ENCODE measurements at regions not wholly inside any gene's neighbourhood (a gene's known extent, or its start where the extent isn't known, plus 50 kb on each side); places are given as distances from the start of the nearest gene placed in this dataset.

- no peak for FAIRE-seq
Measured at GRCh38 chr5:128736553-128736952, 198.5 kb upstream of the FBN2 start.

GRCh38 chr5:128749136-128749898 is 211.3 kb upstream of the FBN2 start:
- FAIRE-seq, result no peak

DNA sequence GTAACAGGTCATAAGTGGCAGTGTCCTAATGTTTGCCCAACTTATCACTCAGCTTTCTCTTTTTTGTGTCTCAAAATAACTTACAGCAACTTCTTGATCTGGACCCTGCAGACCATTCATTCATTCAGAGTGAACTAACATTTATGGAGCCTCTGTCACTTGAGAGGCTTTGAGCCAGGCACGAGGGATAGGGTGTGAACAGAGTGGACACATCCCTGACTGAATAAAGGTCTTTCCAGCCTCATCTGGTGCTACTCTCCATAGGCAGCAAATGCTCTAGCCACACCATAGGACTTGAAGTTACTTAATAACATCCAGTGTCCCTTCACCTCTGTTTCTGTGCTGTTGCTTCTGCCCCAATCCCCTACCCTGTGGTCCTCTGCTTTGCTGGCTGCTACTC is 212.1 kb upstream of the FBN2 start:
- FAIRE-seq, result no peak

DNA sequence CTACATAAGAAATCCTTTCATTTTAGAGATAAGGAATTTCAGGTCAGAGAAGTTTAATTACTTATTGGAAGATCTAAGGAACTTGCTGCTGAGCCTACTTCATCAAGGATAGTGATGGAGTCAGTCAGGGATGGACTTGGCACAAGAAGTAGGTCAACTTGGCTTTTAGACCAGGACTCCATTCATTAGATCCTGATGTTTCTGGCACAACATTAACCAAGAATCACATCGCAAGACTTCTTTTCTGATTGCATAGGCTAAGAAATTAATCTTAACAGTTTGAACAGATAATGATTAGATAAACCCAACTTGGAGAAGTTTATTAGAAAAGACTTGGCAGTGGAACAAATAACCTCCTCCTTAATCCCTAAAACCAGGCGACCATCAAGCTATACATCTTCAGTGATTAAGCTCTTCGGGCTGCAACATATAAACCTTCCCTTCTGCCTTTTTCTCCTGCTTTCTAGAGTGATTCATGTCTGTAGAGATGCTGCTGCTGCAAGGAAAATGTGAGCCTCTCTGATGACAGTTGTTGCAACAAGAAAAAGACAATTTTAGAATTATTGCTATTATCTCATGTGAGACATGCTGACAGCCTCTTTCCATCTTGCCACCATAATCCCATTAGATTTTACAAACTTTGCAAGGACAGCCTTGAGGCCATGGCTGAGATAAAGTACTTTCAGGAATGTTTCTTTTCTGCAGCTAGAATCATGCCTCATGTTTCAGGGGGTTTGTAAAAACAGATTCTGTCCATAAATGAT is 207.9 kb upstream of the SLC27A6 start:
- no peak for FAIRE-seq

DNA sequence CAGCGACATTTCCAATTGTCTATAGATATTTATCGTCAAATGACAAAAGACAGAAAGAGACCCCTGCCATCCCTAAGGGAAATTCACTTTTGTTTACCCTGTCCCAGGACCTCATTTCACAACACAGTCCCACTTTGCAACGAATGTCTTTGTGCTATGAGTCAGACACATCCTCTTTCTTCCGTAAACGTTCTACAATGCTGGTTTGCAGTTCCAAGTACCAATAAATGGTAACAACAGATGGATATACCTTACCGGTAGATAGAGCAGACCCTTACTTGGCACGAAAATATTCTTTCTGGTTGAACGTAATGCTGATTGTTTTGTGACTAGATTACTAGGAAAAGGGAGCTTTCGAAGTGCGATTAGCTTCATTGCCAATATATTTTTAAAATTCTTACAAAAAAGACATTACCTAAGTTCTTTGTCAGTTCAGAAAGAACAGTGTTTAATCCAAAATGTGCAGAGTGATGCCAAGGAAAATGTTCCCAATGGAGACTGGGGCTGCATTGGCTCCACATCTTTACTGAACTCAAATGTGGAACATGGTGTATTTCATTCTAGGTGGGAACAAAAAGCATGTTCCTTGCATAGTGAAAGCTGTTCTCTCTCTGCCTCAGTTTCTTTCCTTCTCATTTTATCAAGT is 202.5 kb upstream of the SLC27A6 start:
- FAIRE-seq, result no peak

- FAIRE-seq, result no peak
Measured at GRCh38 chr5:128763321-128763720, 202.0 kb upstream of the SLC27A6 start.

DNA sequence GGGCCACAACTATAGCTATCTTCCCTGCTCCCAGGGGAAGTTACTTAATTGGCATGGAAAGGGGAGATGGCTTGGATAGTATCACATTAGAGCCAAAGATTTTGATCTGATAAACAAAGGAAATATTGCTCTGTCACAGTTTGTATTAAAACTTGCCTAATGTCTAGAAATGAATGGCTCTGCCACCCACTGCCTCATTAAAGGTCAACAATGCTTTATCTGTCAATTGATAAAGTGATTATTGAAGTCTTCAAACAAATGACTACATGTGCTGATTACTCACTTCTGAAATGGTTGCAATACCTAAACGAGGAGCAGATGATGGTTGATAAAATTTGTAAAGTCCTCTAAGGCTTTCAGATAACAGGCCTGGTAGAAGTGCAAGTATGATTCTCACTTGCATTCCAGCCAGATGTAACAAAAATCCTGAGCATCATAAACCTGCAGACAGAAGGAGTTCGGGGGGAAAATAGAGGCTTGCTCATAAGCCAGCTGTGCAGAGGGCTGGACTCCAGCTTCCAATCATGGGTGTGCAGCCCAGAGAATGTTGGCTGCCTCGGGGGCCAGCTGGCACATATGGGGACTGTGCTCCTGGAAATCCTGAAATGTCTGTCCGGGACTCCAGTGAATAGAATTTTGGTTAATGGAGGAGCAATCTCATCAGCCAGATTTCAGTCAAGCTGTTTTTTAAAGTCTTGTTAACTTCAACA is 200.5 kb upstream of the SLC27A6 start:
- FAIRE-seq, result no peak

DNA sequence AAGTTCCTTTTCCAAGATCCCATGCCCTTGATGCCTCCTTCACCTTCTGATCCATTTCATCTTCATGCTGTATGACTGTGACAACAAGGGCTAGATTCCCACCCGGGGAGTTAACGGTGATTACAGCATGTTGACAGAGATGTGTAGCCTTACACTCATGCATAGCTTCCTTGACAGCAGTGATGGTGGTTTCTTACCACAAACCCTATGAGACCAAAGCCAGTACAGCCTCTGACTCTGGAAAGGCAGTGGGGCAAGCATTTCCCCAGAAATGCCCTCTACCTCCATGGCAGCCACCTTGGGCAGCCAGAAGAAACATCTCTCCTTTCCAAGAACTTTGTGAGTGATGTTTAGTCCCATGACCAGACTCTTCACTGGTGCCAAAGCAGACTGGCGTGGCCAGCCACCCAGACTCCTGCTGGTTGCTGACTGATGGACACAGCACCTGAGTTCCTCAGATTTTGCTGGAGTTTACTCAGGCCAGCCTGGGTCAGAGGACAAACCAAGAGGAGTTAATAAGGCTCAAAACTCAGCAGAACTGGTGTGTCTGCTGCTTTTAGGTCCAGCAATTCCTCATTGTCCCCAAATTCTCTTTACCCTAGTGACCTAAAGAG is 199.7 kb upstream of the SLC27A6 start:
- no peak for FAIRE-seq

GRCh38 chr5:128766406-128766805 is 198.9 kb upstream of the SLC27A6 start:
- FAIRE-seq, result no peak

DNA sequence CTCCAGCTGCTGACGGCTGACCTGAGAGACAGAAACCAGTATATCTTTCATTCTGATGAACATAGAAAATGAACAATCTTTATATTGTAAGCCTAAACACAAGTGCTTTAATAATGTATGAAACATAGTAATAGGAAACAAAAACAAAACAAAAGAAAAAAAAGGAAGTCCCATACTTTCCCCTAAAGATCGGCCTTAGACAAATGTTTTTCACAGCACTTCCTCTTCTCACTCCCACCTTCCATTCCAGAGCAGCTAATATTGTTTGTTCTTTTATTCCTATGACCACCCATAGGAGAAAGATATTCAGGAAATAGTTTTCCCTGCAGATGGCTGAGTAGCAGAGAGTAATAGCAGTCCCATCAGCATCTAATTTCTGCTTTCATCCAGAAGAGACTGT is 194.4 kb upstream of the SLC27A6 start:
- FAIRE-seq, result no peak

DNA sequence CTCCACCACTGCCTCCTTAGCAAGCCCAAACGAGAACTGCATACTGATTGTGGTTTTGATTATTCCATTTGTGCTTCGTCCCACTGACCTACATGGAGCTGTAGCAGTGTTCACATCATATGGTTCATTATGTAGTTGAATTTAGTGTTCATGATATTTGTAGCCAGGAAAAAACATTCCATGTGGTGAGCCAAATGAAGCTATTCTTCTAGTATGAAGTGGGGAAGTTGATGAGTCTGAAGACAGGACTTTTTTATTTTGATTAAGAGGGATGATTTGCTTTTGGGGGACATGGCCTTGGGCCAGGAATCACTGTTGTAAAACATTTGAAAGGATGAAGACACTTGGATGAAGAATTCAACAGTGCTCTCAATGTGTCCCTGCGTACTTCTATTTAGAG is 192.9 kb upstream of the SLC27A6 start:
- no peak for FAIRE-seq

DNA sequence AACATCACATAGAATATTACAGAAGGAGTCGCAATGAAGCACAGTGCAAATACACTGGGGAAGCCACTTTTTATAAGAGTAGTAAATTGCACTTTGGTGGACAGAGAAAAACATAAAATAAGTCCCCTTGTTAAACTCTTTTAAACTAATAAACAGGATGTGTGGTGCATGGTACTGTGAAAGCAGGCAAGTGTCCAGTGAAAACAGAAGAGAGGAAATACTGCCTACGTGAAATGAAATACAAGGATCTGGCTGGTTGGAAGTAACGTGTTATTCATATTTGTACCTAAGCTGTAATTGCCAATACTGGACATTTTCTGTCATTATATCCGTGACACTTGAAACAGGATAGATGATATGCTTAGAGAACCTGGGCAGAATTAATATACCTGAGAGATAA is 191.9 kb upstream of the SLC27A6 start:
- FAIRE-seq, result no peak

DNA sequence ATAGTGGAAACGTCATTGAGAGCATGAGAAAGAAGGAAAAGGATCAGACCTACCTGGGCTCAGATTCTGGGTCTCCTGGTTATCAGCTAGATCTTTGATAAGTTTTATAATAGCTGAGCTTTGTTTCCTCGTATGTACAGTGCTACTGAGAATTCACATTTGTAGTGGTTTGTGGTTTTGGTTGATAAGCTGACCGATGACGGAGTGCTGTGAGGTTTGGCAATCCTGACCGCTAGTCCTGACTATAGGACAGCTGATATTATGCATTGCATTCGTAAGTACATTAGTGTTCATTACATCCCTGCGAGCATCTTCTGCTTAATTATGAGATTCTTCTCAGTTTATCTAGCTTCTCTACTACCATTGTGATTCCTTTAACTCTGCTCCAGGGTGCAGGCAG is 190.7 kb upstream of the SLC27A6 start:
- FAIRE-seq, result no peak

GRCh38 chr5:128775558-128775957 is 189.7 kb upstream of the SLC27A6 start:
- no peak for FAIRE-seq

- no peak for FAIRE-seq
Measured at GRCh38 chr5:128777052-128777451, 188.2 kb upstream of the SLC27A6 start.

DNA sequence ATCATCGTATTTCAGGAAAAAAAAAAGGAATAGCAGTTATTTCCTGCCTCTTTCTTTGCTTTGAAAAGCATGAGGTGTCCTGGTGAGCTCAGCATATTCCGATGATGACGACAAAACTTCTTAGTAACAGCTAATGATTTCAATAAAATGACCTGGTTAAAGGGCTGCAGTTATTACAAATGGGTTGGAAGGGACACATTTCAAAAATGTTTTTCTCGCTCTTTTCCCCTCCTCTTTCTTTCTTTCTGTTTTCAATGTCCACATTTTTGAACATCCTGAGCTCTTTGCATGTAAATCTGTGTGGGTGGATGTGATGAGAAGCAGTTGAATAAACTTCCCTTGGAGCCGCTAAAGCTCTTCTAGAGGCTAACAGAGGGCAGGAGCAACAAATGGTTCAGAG is 186.8 kb upstream of the SLC27A6 start:
- FAIRE-seq, result no peak

DNA sequence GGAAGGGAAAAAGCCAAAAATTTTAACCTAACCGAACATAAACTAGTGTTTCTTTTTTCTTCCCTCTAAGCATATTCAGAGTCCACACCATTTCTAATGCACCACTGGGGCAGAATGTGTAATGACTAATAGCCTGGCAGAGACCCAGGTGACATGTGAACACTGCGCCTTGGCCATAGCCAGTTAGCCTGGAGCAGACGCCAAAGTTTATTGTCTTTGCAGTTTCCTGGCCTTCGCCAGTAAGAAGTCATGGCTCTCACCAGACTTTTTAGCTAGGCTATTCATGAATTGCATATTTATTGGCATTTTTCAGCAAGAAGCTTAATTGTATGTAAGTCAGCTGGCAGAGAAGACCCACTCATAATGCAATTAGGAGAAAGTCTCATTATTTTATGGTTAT is 182.8 kb upstream of the SLC27A6 start:
- FAIRE-seq, result no peak

DNA sequence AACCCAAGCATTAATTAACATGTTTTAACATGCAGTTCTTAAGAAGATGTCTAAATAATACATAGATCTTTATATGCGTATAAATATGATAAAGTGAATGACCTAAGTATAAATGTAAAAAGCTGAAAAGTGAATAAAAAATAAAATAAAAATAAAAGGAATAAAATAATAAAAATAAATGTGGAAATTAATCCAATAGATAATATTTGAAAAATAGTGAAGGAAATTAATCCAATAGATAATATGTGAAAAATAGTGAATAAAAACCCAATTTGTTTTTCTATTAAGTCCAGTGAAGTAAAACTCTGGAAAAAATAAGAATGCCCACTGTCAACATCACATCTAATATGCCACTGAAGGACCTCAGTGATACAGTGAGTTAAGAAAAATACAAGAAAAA is 180.6 kb upstream of the SLC27A6 start:
- FAIRE-seq, result no peak

- no peak for FAIRE-seq
Measured at GRCh38 chr5:128791312-128791711, 174.0 kb upstream of the SLC27A6 start.

GRCh38 chr5:128796506-128796905 is 168.8 kb upstream of the SLC27A6 start:
- no peak for FAIRE-seq

- FAIRE-seq, result no peak
Measured at GRCh38 chr5:128798871-128799270, 166.4 kb upstream of the SLC27A6 start.

GRCh38 chr5:128799945-128800344 is 165.3 kb upstream of the SLC27A6 start:
- FAIRE-seq, result no peak

- FAIRE-seq, result no peak
Measured at GRCh38 chr5:128800377-128800776, 164.9 kb upstream of the SLC27A6 start.
